ENCODE measurements at regions not wholly inside any gene's neighbourhood (a gene's known extent, or its start where the extent isn't known, plus 50 kb on each side); places are given as distances from the start of the nearest gene placed in this dataset.

DNA sequence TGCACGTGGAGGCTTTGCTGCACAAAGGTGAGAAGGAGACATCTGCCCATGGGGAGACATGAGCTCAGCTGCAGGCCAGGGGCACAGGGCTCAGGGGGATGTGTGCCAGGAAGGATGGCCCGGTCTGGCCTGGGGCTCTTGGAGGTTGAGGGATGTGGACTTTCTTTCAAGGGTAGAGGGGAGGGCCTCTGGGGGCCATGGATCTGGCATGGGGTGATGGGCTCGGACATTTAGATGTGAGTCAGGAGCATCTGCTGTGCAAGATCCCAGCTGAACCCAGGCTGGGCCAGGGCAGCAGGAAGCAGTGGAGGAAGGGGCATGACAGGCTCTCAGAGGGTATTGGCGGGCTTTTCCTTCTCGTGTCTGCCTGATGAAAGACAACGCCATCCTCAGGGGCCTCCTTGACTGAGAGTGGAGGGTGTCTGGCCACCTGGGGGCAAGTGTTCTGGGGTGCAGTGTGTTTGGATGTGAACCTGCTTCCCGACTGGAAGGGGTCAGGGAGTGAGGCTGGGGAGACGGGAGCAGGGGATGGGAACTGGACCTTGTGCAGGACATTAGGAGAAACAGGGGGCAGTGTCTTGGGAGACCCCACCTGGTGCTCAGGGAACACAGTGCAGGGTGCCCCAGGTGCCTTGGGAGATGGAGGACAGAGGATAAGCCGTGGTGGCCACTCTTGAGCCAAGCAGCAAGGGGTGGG is 156.1 kb downstream of the ERMARD start:
- Histone ChIP-seq H3K27ac (no peak overlapping the region), H3K4me1 (peaks cover 18% of the 10 kb centered on the region), H3K4me3 (no peak overlapping the region), H3K27me3 (no peaks in the 10 kb centered on the region), H3K9me3 (no peaks in the 10 kb centered on the region), H3K36me3 (no peaks in the 10 kb centered on the region)
- ATAC-seq (no peak), DNase-seq (no peak)
- intact Hi-C loops (cut with DNase I): no loop called here
- TF ChIP-seq, protein P1, sequence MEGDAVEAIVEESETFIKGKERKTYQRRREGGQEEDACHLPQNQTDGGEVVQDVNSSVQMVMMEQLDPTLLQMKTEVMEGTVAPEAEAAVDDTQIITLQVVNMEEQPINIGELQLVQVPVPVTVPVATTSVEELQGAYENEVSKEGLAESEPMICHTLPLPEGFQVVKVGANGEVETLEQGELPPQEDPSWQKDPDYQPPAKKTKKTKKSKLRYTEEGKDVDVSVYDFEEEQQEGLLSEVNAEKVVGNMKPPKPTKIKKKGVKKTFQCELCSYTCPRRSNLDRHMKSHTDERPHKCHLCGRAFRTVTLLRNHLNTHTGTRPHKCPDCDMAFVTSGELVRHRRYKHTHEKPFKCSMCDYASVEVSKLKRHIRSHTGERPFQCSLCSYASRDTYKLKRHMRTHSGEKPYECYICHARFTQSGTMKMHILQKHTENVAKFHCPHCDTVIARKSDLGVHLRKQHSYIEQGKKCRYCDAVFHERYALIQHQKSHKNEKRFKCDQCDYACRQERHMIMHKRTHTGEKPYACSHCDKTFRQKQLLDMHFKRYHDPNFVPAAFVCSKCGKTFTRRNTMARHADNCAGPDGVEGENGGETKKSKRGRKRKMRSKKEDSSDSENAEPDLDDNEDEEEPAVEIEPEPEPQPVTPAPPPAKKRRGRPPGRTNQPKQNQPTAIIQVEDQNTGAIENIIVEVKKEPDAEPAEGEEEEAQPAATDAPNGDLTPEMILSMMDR (IDR thresholded peaks at IDR 0.05): no peak

DNA sequence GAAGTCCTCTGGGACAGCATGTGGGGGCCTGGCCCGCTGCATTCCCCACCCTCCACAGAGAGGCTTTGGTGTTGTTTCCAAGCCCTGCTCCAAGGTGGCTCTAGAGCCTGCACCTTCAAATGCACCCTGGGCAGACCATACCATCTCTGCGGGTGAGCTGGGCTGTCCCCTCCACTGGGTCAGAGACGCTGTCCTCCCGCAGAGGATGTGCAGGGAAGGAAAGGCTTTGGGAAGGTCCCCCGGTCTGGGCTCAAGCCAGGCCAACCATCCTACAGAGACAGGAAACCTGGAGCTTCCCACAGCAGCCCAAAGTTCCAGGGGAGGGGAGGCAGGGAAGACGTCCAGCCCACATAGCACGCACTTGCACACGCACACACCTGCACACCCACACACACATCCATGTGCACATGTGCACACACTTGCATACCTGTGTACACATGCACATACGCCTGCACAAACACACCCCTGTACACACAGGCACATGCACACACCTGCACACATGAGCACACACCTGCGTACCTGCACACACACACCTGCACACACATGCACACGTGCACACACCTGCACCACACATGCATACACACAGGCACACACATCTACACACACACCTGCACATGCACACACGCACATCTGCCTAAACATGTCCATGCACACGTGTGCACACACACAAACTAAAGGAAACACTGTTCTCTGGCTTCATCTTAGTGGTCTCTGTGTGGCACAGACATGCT is 155.4 kb downstream of the ERMARD start:
- no peak overlapping the region for H3K27ac ChIP-seq
- intact Hi-C loops (cut with DNase I): no loop called here
- ATAC-seq (peak; percentile 45), DNase-seq (no peak)
- H3K27me3 ChIP-seq: no peaks in the 10 kb centered on the region
- no peaks in the 10 kb centered on the region for H3K36me3 ChIP-seq
- TF ChIP-seq, protein P1 (IDR thresholded peaks at IDR 0.05): no peak
- peaks cover 18% of the 10 kb centered on the region for H3K4me1 ChIP-seq
- H3K9me3 ChIP-seq: no peaks in the 10 kb centered on the region
- H3K4me3 ChIP-seq: no peak overlapping the region

DNA sequence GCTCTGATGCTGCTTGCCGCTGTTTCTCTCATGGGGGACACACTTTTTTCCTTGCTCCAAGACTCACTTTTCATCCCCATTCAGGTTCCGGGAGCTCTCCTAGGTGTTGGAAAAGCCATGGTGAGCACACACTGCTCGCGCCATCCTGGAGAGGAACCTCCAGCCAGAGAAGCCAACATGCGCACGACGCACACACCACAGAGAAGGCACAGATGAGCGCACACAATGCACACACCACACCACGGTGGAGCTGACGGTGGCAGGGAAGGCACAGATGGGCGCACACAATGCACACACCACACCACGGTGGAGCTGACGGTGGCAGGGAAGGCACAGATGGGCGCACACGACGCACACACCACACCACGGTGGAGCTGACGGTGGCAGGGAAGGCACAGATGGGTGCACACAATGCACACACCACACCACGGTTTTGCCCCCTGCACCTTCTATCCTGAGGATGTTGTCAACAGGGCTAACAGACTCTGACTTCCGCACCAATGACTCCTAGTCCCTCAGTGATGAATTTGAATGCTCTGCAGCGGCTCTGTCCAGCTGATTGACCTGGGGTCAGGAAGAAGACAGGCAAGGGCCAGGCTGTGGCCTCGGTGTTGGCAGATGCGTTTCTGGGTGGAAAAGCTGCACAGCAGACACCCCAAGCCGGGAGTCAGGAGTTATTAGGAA is 154.7 kb downstream of the ERMARD start:
- Histone ChIP-seq H3K36me3 (no peaks in the 10 kb centered on the region), H3K27ac (peak overlapping the region; percentile 4), H3K9me3 (no peaks in the 10 kb centered on the region), H3K4me3 (no peak overlapping the region), H3K4me1 (peaks cover 18% of the 10 kb centered on the region), H3K27me3 (no peaks in the 10 kb centered on the region)
- ATAC-seq (no peak), DNase-seq (no peak)
- TF ChIP-seq, protein P1 (IDR thresholded peaks at IDR 0.05): no peak
- intact Hi-C loops (cut with DNase I): no loop called here

DNA sequence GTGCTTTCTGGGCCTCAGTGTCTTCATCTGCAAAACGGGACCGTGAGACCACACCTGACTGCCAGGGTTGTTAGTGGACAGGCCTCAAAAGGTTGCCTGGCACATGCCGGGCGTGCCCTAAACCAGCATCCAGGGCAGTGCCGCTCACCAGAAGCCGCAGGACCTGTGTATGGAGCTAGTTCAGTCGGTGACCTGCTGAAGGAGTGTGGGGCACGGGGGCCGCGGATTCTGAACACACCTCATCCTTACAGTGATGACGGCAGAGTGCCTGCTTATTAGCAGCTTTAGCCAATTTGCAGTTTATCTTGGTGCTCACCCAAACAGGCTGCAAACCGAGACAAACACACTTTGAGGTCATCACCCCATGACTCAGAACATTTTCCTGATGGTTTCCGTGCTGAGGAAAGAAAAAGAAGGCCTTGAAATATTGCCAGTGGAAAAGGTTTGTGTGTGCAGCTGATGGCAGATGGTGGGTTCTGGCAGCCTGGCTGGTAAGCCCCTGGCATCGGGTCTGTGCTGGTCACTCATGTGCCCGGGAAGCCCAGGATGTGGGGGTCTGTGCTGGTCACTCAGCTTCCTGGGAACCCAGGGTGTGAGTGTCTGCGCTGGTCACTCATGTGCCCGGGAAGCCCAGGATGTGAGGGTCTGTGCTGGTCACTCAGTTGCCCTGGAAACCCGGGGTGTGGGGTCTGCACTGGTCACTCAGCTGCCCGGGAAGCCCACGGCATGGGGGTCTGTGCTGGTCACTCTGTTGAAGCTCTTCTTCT is 153.8 kb downstream of the ERMARD start:
- H3K9me3 ChIP-seq: no peaks in the 10 kb centered on the region
- peaks cover 18% of the 10 kb centered on the region for H3K4me1 ChIP-seq
- H3K4me3 ChIP-seq: no peak overlapping the region
- ATAC-seq: peak; percentile 5
- peak overlapping the region; percentile 4 for H3K27ac ChIP-seq
- H3K27me3 ChIP-seq: no peaks in the 10 kb centered on the region
- no peaks in the 10 kb centered on the region for H3K36me3 ChIP-seq
- TF ChIP-seq, protein P1 (IDR thresholded peaks at IDR 0.05): no peak
- intact Hi-C loops (cut with DNase I): no loop called here
- no peak for DNase-seq

DNA sequence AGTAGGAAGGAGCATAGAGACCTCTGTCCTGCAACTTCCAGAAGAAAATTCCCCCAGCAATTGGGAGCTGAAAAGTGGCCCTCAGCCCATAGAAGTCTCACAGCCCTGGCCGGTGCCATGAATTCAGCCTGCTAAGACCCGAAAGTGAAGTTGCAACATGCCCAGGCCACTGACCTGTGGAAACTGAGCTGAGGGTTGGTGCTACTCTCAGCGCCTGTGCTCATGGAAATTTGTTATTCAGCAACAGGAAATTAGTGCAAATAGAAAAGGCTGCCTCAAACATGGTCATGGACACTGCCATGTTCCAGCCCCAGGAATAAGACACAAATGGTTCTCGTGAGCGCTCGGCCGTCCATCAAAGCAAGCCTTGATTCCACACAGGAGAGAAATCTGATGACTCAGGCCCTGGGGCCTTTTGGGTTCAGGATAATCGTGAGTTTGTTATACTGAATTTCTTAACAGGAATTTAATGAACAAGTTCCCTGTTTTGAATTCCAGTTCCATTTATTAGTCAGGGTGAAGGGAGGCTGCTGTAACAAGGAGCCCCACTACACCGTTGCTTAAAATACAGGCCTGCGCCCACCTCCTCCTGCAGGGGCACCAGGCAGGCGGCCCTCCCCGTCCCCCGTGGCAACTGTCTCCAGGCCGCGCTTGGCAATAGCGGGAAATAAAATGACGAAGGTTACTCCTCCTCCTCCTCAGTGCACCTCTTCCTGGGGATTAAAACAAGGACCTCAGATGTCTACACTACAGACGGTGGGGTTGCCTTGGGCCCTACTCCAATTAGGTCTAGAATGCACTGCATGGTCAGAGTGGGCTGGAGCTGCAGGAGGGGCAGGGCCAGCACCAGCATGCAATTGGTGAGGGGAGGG is 152.9 kb downstream of the ERMARD start:
- H3K4me1 ChIP-seq: peaks cover 18% of the 10 kb centered on the region
- DNase-seq: no peak
- H3K27me3 ChIP-seq: no peaks in the 10 kb centered on the region
- H3K9me3 ChIP-seq: no peaks in the 10 kb centered on the region
- intact Hi-C loops (cut with DNase I): no loop called here
- no peak overlapping the region for H3K4me3 ChIP-seq
- H3K27ac ChIP-seq: no peak overlapping the region
- no peaks in the 10 kb centered on the region for H3K36me3 ChIP-seq
- TF ChIP-seq, protein P1 (IDR thresholded peaks at IDR 0.05): no peak
- no peak for ATAC-seq

Measured in upper lobe of right lung (tissue), 1 donor.